ENCODE measurements at regions not wholly inside any gene's neighbourhood (a gene's known extent, or its start where the extent isn't known, plus 50 kb on each side); places are given as distances from the start of the nearest gene placed in this dataset.

- WGBS (ENCODE audit: low lambda C conversion rate, missing lambda C conversion rate) = 77% methylated on average over 16 of the region's 16 CpGs
- H3K27ac ChIP-seq = no peak overlapping the region
- H3K9me3 ChIP-seq (ENCODE audit: low read depth) = no peaks in the 10 kb centered on the region
- TF ChIP-seq EZH2phosphoT487 (IDR thresholded peaks at IDR 0.05; ENCODE audit: low read depth, severe bottlenecking, unreplicated experiment) (no peak), CTCF (IDR thresholded peaks at IDR 0.05; ENCODE audit: poor library complexity) (no peak), EZH2 (IDR thresholded peaks at IDR 0.05; ENCODE audit: borderline replicate concordance) (no peak)
- no peaks in the 10 kb centered on the region for H3K79me2 ChIP-seq
- H2AFZ ChIP-seq = no peak overlapping the region
- H3K4me1 ChIP-seq (ENCODE audit: insufficient read depth) = no peaks in the 10 kb centered on the region
- no peaks in the 10 kb centered on the region for H3K27me3 ChIP-seq
- H3K4me2 ChIP-seq = no peak overlapping the region
- no peak for DNase-seq (ENCODE audit: low spot score)
- no peaks in the 10 kb centered on the region for H3K9me2 ChIP-seq (replicated peaks; ENCODE audit: insufficient read depth)
- H3K36me3 ChIP-seq (replicated peaks; ENCODE audit: insufficient read depth, low read depth) = no peaks in the 10 kb centered on the region
- H4K20me1 ChIP-seq (ENCODE audit: insufficient read depth, poor library complexity, severe bottlenecking) = no peaks in the 10 kb centered on the region
- H3K4me3 ChIP-seq = no peak overlapping the region
Observed at GRCh38 chr6:168192195-168192900, 113.3 kb upstream of the FRMD1 start.

GRCh38 chr6:168190646-168191443 is 111.8 kb upstream of the FRMD1 start:
- Histone ChIP-seq H4K20me1 (ENCODE audit: insufficient read depth, poor library complexity, severe bottlenecking) (no peaks in the 10 kb centered on the region), H3K9me2 (replicated peaks; ENCODE audit: insufficient read depth) (no peaks in the 10 kb centered on the region), H3K4me3 (no peak overlapping the region), H3K4me1 (ENCODE audit: insufficient read depth) (no peaks in the 10 kb centered on the region), H3K4me2 (no peak overlapping the region), H3K36me3 (replicated peaks; ENCODE audit: insufficient read depth, low read depth) (no peaks in the 10 kb centered on the region), H3K27me3 (no peaks in the 10 kb centered on the region), H2AFZ (no peak overlapping the region), H3K27ac (no peak overlapping the region), H3K79me2 (no peaks in the 10 kb centered on the region), H3K9me3 (ENCODE audit: low read depth) (no peaks in the 10 kb centered on the region)
- TF ChIP-seq EZH2 (IDR thresholded peaks at IDR 0.05; ENCODE audit: borderline replicate concordance) = no peak
- TF ChIP-seq EZH2phosphoT487 (IDR thresholded peaks at IDR 0.05; ENCODE audit: low read depth, severe bottlenecking, unreplicated experiment) = no peak
- no peak for TF ChIP-seq CTCF (IDR thresholded peaks at IDR 0.05; ENCODE audit: poor library complexity)
- DNase-seq (ENCODE audit: low spot score) = no peak
- 94% methylated on average over 20 of the region's 22 CpGs for WGBS (ENCODE audit: low lambda C conversion rate, missing lambda C conversion rate)

- WGBS (ENCODE audit: low lambda C conversion rate, missing lambda C conversion rate) = 95% methylated on average over 15 of the region's 21 CpGs
- Histone ChIP-seq H3K27me3 (no peaks in the 10 kb centered on the region), H4K20me1 (ENCODE audit: insufficient read depth, poor library complexity, severe bottlenecking) (no peaks in the 10 kb centered on the region), H3K36me3 (replicated peaks; ENCODE audit: insufficient read depth, low read depth) (no peaks in the 10 kb centered on the region), H3K4me2 (no peak overlapping the region), H2AFZ (no peak overlapping the region), H3K79me2 (no peaks in the 10 kb centered on the region), H3K9me3 (ENCODE audit: low read depth) (no peaks in the 10 kb centered on the region), H3K9me2 (replicated peaks; ENCODE audit: insufficient read depth) (no peaks in the 10 kb centered on the region), H3K4me1 (ENCODE audit: insufficient read depth) (no peaks in the 10 kb centered on the region), H3K27ac (no peak overlapping the region), H3K4me3 (no peak overlapping the region)
- DNase-seq (ENCODE audit: low spot score) = no peak
- TF ChIP-seq CTCF (IDR thresholded peaks at IDR 0.05; ENCODE audit: poor library complexity) (no peak), EZH2phosphoT487 (IDR thresholded peaks at IDR 0.05; ENCODE audit: low read depth, severe bottlenecking, unreplicated experiment) (no peak)
Observed at GRCh38 chr6:168190014-168190405, 111.0 kb upstream of the FRMD1 start.

Data from hepatocyte (in vitro differentiated cells).